WERI-Rb-1 (cell line): ENCODE measurements at regions not wholly inside any gene's neighbourhood (a gene's known extent, or its start where the extent isn't known, plus 50 kb on each side); places are given as distances from the start of the nearest gene placed in this dataset.

Source experiments
- DNase-seq: peaks from one replicate; pipeline ENCODE4 v3.0.0-alpha.2; 2020
- H3K27ac ChIP-seq: fragments of 250-450 bp; sonication (Bioruptor Pico); 2 replicates; pipeline ENCODE4 v1.5.1; 2020; ENCODE audit warnings: mild to moderate bottlenecking, moderate library complexity
- H3K27me3 ChIP-seq: fragments of 250-450 bp; sonication (Bioruptor Pico); 2 replicates; pipeline ENCODE4 v1.5.1; 2021; ENCODE audit warnings: mild to moderate bottlenecking, low read depth, moderate library complexity; ENCODE audit not compliant: insufficient read depth, severe bottlenecking
- H3K36me3 ChIP-seq: fragments of 250-450 bp; sonication (Bioruptor Pico); 2 replicates; pipeline ENCODE4 v1.5.1; 2020; ENCODE audit warnings: mild to moderate bottlenecking, moderate library complexity
- H3K4me3 ChIP-seq: 2 replicates; pipeline ENCODE4 v1.5.1; 2011; ENCODE audit warnings: low read depth, mild to moderate bottlenecking, control low read depth, low read length
- H3K9me3 ChIP-seq: fragments of 250-450 bp; sonication (Bioruptor Pico); 2 replicates; pipeline ENCODE4 v1.5.1; 2021; ENCODE audit warnings: mild to moderate bottlenecking, moderate library complexity; ENCODE audit not compliant: severe bottlenecking
- TF ChIP-seq, protein P1 (sequence below): IDR thresholded peaks from 2 replicates; pipeline ENCODE4 v1.5.1; 2011; ENCODE audit warnings: low read depth, mild to moderate bottlenecking, control low read depth, inconsistent platforms, low read length

DNA sequence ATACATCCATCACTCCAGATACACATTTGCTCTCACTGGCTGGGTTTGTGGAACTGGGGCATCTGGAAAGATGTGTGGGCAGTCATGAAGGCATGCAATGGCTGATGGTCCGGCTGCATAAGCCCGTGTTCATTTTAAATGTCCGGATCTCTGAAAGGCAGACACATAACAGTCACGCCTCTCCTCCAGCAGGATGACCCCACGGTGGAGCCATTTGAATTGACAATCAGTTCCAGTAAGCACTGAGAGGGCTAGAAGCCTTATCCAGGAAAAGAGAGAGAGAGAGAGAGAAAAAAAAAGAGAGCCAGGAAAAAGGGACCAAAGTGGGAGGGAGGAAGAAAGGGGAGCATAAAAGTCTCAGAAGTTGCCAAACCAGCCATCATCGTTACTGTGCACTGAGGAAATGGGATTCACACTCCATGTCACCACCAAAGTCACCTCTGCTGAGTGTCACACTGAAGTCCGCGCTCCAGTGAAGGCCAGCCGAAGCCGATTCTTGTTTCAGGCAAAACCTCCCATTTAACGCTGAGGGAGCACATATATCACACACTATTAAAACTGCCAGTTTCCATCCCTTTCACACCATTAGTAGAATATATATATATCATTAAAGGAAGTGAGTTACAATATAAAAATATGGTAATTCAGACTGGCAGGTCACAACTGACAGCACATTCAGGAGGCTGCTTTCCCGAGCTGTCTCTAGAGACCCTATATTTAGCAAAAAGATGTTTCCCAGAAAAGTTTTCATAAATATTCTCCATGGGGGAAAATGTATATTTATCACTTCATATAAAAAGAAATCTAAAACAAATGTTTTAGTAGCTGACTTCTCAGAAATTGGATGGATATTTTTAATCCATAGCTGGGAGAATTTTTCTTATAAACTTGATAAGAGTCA, 142.0 kb downstream of the ACTR3 start:
- TF ChIP-seq, protein P1, sequence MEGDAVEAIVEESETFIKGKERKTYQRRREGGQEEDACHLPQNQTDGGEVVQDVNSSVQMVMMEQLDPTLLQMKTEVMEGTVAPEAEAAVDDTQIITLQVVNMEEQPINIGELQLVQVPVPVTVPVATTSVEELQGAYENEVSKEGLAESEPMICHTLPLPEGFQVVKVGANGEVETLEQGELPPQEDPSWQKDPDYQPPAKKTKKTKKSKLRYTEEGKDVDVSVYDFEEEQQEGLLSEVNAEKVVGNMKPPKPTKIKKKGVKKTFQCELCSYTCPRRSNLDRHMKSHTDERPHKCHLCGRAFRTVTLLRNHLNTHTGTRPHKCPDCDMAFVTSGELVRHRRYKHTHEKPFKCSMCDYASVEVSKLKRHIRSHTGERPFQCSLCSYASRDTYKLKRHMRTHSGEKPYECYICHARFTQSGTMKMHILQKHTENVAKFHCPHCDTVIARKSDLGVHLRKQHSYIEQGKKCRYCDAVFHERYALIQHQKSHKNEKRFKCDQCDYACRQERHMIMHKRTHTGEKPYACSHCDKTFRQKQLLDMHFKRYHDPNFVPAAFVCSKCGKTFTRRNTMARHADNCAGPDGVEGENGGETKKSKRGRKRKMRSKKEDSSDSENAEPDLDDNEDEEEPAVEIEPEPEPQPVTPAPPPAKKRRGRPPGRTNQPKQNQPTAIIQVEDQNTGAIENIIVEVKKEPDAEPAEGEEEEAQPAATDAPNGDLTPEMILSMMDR = no peak
- H3K36me3 ChIP-seq = no peaks in the 10 kb centered on the region
- DNase-seq = no peak
- no peaks in the 10 kb centered on the region for H3K9me3 ChIP-seq
- H3K27me3 ChIP-seq = no peaks in the 10 kb centered on the region
- peak overlapping the region; percentile 61 for H3K27ac ChIP-seq
- H3K4me3 ChIP-seq = no peak overlapping the region

DNA sequence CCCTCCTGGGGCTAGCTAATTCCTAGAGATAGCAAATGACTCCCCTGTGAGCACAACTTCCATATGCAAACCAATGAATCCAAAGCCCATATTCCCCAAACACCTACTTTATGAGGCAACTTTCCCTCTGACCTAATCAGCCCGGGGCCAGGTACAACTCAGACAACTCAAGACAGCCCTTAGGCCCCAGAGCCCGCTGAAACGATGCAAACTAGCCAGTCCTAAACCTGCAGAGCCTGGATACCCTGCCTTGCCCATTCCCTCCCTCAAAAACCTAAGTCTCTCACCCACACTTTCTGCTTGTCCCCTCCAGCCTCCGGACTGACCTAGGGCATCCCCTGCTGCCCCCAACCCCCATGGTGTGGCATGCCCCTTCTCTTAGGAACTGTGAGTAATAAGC, 142.8 kb downstream of the ACTR3 start:
- H3K27me3 ChIP-seq = no peaks in the 10 kb centered on the region
- TF ChIP-seq, protein P1 = no peak
- peak overlapping the region; percentile 61 for H3K27ac ChIP-seq
- no peaks in the 10 kb centered on the region for H3K36me3 ChIP-seq
- peak; percentile 20 for DNase-seq
- no peak overlapping the region for H3K4me3 ChIP-seq
- no peaks in the 10 kb centered on the region for H3K9me3 ChIP-seq

DNA sequence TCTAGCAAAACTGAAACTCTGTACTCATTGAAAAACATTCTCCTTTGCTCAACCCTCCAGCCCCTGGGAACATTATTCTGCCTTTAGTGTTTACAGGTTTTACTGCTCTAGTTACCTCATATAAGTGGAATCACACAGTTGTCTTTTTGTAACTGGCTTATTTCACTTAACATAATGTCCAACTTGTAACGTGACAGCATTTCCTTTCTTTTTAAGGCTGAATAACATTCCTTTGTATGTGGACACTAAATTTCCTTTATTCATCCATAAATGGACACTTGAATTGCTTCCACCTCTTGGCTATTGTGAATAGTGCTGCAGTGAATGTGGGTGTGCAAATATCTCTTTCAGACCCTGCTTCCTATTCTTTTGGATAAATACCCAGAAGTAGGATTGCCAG, 144.9 kb downstream of the ACTR3 start:
- no peak for DNase-seq
- Histone ChIP-seq H3K9me3 (no peaks in the 10 kb centered on the region), H3K36me3 (no peaks in the 10 kb centered on the region), H3K4me3 (no peak overlapping the region), H3K27ac (no peak overlapping the region), H3K27me3 (no peaks in the 10 kb centered on the region)
- TF ChIP-seq, protein P1 = no peak

DNA sequence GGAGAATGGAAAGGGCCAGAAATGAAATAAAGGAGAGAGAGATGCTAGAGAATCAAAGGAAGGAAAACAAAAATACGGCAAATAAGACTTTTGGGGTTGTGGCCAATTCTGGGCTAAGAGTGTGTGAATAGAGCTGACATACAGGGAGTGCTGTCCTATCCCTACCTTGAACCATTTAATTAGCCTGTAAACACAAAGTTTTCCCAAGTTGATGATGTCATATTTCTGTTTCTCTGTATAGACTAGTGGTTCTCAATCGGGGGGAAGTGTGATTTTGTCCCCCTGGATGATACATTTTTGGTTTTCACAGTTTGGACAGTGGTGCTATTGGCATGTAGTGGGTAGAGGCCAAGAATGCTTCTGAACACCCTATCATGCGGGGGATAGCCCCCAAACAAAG, 148.8 kb downstream of the ACTR3 start:
- no peak for DNase-seq
- Histone ChIP-seq H3K9me3 (no peaks in the 10 kb centered on the region), H3K36me3 (no peaks in the 10 kb centered on the region), H3K27ac (no peak overlapping the region), H3K27me3 (no peaks in the 10 kb centered on the region), H3K4me3 (no peak overlapping the region)
- TF ChIP-seq, protein P1 = no peak

DNA sequence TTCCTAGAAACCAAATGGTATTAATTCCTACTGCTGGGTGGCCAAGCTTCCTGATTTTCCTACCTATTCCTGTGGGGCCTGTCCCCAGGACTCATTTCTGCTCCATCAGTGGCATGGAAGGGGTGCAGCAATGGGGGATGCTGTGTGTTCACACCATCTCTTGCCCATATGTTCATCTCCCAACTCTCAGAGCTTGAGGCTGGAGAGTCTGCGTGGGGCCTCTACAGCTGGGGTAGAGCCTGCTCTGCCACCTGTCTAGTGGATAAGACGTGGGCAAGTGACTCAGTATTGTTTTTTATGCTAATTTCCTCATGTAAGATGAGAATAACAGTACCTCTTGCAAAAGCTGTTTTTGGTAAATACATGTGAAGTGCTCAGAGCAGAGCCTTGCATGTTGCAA, 149.8 kb downstream of the ACTR3 start:
- DNase-seq = no peak
- TF ChIP-seq, protein P1 = no peak

More for the DNA sequence above, 149.8 kb downstream of the ACTR3 start:
- Histone ChIP-seq H3K9me3 (no peaks in the 10 kb centered on the region), H3K4me3 (no peak overlapping the region), H3K27me3 (no peaks in the 10 kb centered on the region), H3K36me3 (no peaks in the 10 kb centered on the region), H3K27ac (no peak overlapping the region)
